ENCODE measurements at regions not wholly inside any gene's neighbourhood (a gene's known extent, or its start where the extent isn't known, plus 50 kb on each side); places are given as distances from the start of the nearest gene placed in this dataset.

- TF ChIP-seq EZH2 (IDR thresholded peaks at IDR 0.05; ENCODE audit: borderline replicate concordance, low read depth, low read length, poor library complexity, severe bottlenecking), result no peak
- TF ChIP-seq CTCF (conservative IDR thresholded peaks at IDR 0.05; ENCODE audit: low read depth, low read length), result no peak
- H3K4me3 ChIP-seq (ENCODE audit: low read depth, low read length, poor library complexity, severe bottlenecking), result no peak overlapping the region
- no peaks in the 10 kb centered on the region for H3K4me1 ChIP-seq (ENCODE audit: insufficient read depth, low read length, poor library complexity, severe bottlenecking)
- no peak for DNase-seq (ENCODE audit: low spot score)
- CTCF ChIA-PET, result no interaction called here
- no peaks in the 10 kb centered on the region for H3K9me3 ChIP-seq (ENCODE audit: low read depth, low read length, poor library complexity, severe bottlenecking)
- H3K27me3 ChIP-seq (replicated peaks; ENCODE audit: insufficient read depth, low read depth, low read length, poor library complexity), result no peaks in the 10 kb centered on the region
- POLR2A ChIA-PET (ENCODE audit: low non-redundant PET), result no interaction called here
- H3K36me3 ChIP-seq (ENCODE audit: insufficient read depth, low read length, poor library complexity, severe bottlenecking), result no peaks in the 10 kb centered on the region
- H3K27ac ChIP-seq (ENCODE audit: low read depth, low read length, poor library complexity, severe bottlenecking), result no peak overlapping the region
- BruUV-seq (replicated peaks), result no TSS peak
- intact Hi-C loops (cut with micrococcal nuclease; ENCODE audit: unreplicated experiment), result no loop called here
Measured at GRCh38 chr3:153889905-153890334, 231.3 kb upstream of the ARHGEF26 start.

GRCh38 chr3:153892126-153892525, 229.1 kb upstream of the ARHGEF26 start:
- Histone ChIP-seq H3K27ac (ENCODE audit: low read depth, low read length, poor library complexity, severe bottlenecking) (no peak overlapping the region), H3K36me3 (ENCODE audit: insufficient read depth, low read length, poor library complexity, severe bottlenecking) (no peaks in the 10 kb centered on the region), H3K4me1 (ENCODE audit: insufficient read depth, low read length, poor library complexity, severe bottlenecking) (no peaks in the 10 kb centered on the region), H3K27me3 (replicated peaks; ENCODE audit: insufficient read depth, low read depth, low read length, poor library complexity) (no peaks in the 10 kb centered on the region), H3K9me3 (ENCODE audit: low read depth, low read length, poor library complexity, severe bottlenecking) (no peaks in the 10 kb centered on the region), H3K4me3 (ENCODE audit: low read depth, low read length, poor library complexity, severe bottlenecking) (no peak overlapping the region)
- intact Hi-C loops (cut with micrococcal nuclease; ENCODE audit: unreplicated experiment), result no loop called here
- TF ChIP-seq CTCF (conservative IDR thresholded peaks at IDR 0.05; ENCODE audit: low read depth, low read length) (no peak), EZH2 (IDR thresholded peaks at IDR 0.05; ENCODE audit: borderline replicate concordance, low read depth, low read length, poor library complexity, severe bottlenecking) (no peak)
- no peak for DNase-seq (ENCODE audit: low spot score)
- CTCF ChIA-PET, result no interaction called here
- BruUV-seq (replicated peaks), result no TSS peak
- POLR2A ChIA-PET (ENCODE audit: low non-redundant PET), result no interaction called here

GRCh38 chr3:153894857-153895256, 226.3 kb upstream of the ARHGEF26 start:
- no peak overlapping the region for H3K4me3 ChIP-seq (ENCODE audit: low read depth, low read length, poor library complexity, severe bottlenecking)
- no TSS peak for BruUV-seq (replicated peaks)
- H3K4me1 ChIP-seq (ENCODE audit: insufficient read depth, low read length, poor library complexity, severe bottlenecking), result no peaks in the 10 kb centered on the region
- H3K27me3 ChIP-seq (replicated peaks; ENCODE audit: insufficient read depth, low read depth, low read length, poor library complexity), result no peaks in the 10 kb centered on the region
- H3K9me3 ChIP-seq (ENCODE audit: low read depth, low read length, poor library complexity, severe bottlenecking), result no peaks in the 10 kb centered on the region
- ChIA-PET CTCF (no interaction called here), POLR2A (ENCODE audit: low non-redundant PET) (no interaction called here)
- H3K36me3 ChIP-seq (ENCODE audit: insufficient read depth, low read length, poor library complexity, severe bottlenecking), result no peaks in the 10 kb centered on the region
- intact Hi-C loops (cut with micrococcal nuclease; ENCODE audit: unreplicated experiment), result no loop called here
- no peak for TF ChIP-seq CTCF (conservative IDR thresholded peaks at IDR 0.05; ENCODE audit: low read depth, low read length)
- no peak for TF ChIP-seq EZH2 (IDR thresholded peaks at IDR 0.05; ENCODE audit: borderline replicate concordance, low read depth, low read length, poor library complexity, severe bottlenecking)
- no peak for DNase-seq (ENCODE audit: low spot score)
- no peak overlapping the region for H3K27ac ChIP-seq (ENCODE audit: low read depth, low read length, poor library complexity, severe bottlenecking)
